ENCODE measurements at regions not wholly inside any gene's neighbourhood (a gene's known extent, or its start where the extent isn't known, plus 50 kb on each side); places are given as distances from the start of the nearest gene placed in this dataset.
"Not testable (repeated sequence)": the region's sequence is repeated elsewhere in the genome, so short reads cannot be mapped to it uniquely, and the experiment has no call there.

DNA sequence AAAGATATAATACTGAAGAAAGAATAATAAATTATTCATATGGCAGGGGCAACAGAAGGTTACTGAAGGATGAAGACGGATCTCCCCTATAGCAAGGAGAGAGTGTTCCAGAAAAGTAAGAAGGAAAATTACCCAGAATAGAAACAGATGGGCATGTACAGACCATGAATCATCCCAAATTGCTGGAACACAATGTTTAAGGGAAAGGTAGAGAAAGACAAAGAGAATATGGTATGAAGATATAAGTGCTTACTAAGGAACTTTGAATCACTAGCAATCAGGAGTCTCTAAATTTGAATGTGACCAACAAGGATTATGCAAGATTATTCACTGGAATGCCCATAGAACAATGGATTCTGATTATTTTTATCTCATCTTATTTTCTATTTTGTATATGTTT, 375.4 kb downstream of the COL11A1 start:
- Mint-ChIP-seq H3K27me3 (no peaks in the 10 kb centered on the region), H3K9me3 (no peaks in the 10 kb centered on the region), H3K4me1 (no peaks in the 10 kb centered on the region), H3K27ac (no peak overlapping the region), H3K4me3 (no peak overlapping the region), H3K36me3 (no peaks in the 10 kb centered on the region)
- DNase-seq: no peak
- CTCF ChIA-PET: no interaction called here

GRCh38 chr1:102726417-102726816, 381.9 kb downstream of the COL11A1 start:
- DNase-seq: no peak
- Mint-ChIP-seq H3K27ac (no peak overlapping the region), H3K4me1 (no peaks in the 10 kb centered on the region), H3K9me3 (no peaks in the 10 kb centered on the region), H3K4me3 (no peak overlapping the region), H3K27me3 (no peaks in the 10 kb centered on the region), H3K36me3 (no peaks in the 10 kb centered on the region)
- CTCF ChIA-PET: no interaction called here

- H3K27ac Mint-ChIP-seq: no peak overlapping the region
- no peaks in the 10 kb centered on the region for H3K9me3 Mint-ChIP-seq
- H3K36me3 Mint-ChIP-seq: no peaks in the 10 kb centered on the region
- CTCF ChIA-PET: no interaction called here
- H3K4me3 Mint-ChIP-seq: no peak overlapping the region
- no peak for DNase-seq
- H3K27me3 Mint-ChIP-seq: no peaks in the 10 kb centered on the region
- H3K4me1 Mint-ChIP-seq: no peaks in the 10 kb centered on the region
These were observed 383.6 kb downstream of the COL11A1 start for GRCh38 chr1:102724741-102725140.

DNA sequence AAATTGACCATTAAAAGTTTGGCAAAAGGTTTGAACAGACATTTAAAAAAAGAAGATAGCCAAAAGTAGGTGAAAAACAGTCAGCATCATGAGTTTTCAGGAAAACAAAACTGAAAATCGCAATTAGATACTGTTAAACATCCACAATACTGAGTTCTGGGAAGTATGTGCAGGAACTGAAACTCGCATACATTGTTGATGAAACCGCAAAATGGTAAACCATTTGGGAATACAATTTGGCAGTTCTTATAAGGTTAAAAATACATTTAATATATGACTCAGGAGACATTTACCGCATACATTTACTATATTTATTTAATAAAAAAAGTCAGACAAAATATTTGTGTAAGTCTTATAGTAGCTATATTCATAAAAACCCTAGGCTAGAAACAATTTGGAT, 393.2 kb downstream of the COL11A1 start:
- CTCF ChIA-PET: no interaction called here
- DNase-seq: no peak
- Mint-ChIP-seq H3K27ac (no peak overlapping the region), H3K9me3 (no peaks in the 10 kb centered on the region), H3K27me3 (no peaks in the 10 kb centered on the region), H3K36me3 (no peaks in the 10 kb centered on the region), H3K4me1 (no peaks in the 10 kb centered on the region), H3K4me3 (no peak overlapping the region)

DNA sequence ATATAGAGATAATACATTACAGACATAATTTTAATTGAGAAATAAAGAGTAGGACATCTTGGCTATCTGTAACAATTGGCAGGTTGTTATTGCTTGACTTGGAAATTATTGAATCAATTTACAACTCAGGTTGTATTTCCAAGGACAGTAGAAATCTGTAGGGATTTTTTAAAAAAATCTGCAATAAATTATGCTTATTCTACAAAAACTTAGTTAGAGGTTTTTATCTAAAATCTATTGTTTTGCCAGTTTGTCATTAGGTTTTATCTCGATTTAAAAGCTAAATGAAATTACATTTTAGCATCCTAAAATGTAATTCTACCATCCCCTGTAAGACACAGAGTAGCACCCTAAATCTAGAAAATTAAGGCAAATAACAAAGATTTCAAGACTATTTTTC, 408.8 kb downstream of the COL11A1 start:
- H3K36me3 Mint-ChIP-seq: no peaks in the 10 kb centered on the region
- peaks cover 2% of the 10 kb centered on the region for H3K9me3 Mint-ChIP-seq
- H3K27ac Mint-ChIP-seq: no peak overlapping the region
- no peaks in the 10 kb centered on the region for H3K4me1 Mint-ChIP-seq
- no peak overlapping the region for H3K4me3 Mint-ChIP-seq
- CTCF ChIA-PET: no interaction called here
- DNase-seq: no peak
- H3K27me3 Mint-ChIP-seq: no peaks in the 10 kb centered on the region

DNA sequence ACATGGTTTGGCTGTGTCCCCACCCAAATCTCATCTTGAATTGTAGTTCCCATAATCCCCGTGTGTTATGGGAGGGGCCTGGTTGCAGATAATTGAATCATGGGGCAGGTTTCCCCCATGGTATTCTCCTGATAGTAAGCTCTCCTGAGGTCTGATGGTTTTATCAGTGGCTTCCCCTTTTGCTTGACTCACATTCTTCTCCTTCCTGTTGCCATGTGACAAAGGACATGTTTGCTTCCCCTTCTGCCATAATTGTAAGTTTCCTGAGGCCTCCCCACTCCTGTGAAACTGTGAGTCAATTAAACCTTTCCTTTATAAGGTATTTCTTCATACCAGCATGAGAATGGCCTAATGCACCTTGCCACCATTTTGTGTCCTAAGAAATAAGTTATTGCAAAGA, 415.0 kb downstream of the COL11A1 start:
- Mint-ChIP-seq H3K36me3 (no peaks in the 10 kb centered on the region), H3K4me1 (no peaks in the 10 kb centered on the region), H3K9me3 (peaks cover 3% of the 10 kb centered on the region), H3K4me3 (no peak overlapping the region), H3K27ac (no peak overlapping the region), H3K27me3 (no peaks in the 10 kb centered on the region)
- no peak for DNase-seq
- CTCF ChIA-PET: no interaction called here

GRCh38 chr1:102691592-102692090, 416.7 kb downstream of the COL11A1 start:
- no peak overlapping the region for H3K27ac Mint-ChIP-seq
- H3K36me3 Mint-ChIP-seq: no peaks in the 10 kb centered on the region
- no peak overlapping the region for H3K4me3 Mint-ChIP-seq
- no peak for DNase-seq
- H3K9me3 Mint-ChIP-seq: peaks cover 3% of the 10 kb centered on the region
- CTCF ChIA-PET: no interaction called here
- H3K4me1 Mint-ChIP-seq: no peaks in the 10 kb centered on the region
- H3K27me3 Mint-ChIP-seq: no peaks in the 10 kb centered on the region

DNA sequence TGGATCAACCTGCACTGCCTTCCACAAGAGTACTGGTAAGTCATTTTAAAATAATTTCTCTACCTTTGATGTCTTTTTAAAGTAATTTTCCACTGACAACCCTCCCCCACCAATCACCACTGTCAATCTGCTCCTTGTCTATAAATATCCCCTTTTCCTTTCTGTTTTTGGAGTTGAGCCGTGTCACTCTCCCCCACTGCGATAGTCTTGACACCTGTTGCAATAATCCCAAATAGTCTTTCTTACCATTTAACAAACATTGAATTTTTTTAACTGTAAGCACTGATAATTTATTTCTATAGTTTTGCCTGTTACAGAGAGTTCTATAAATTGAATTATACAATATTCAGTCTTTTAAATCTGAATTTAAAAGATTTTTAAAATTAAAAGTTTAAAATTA, 420.9 kb downstream of the COL11A1 start:
- Mint-ChIP-seq H3K4me1 (no peaks in the 10 kb centered on the region), H3K9me3 (no peaks in the 10 kb centered on the region), H3K4me3 (no peak overlapping the region), H3K27me3 (no peaks in the 10 kb centered on the region), H3K36me3 (no peaks in the 10 kb centered on the region), H3K27ac (no peak overlapping the region)
- CTCF ChIA-PET: no interaction called here
- DNase-seq: no peak

GRCh38 chr1:102661481-102661880, 446.8 kb downstream of the COL11A1 start:
- H3K4me1 Mint-ChIP-seq: no peaks in the 10 kb centered on the region
- H3K36me3 Mint-ChIP-seq: no peaks in the 10 kb centered on the region
- no peak for DNase-seq
- no peaks in the 10 kb centered on the region for H3K27me3 Mint-ChIP-seq
- H3K27ac Mint-ChIP-seq: no peak overlapping the region
- H3K9me3 Mint-ChIP-seq: peaks cover 4% of the 10 kb centered on the region
- CTCF ChIA-PET: no interaction called here
- no peak overlapping the region for H3K4me3 Mint-ChIP-seq

- H3K27me3 Mint-ChIP-seq, H3K4me1 Mint-ChIP-seq, H3K36me3 Mint-ChIP-seq, DNase-seq, H3K9me3 Mint-ChIP-seq, H3K4me3 Mint-ChIP-seq, H3K27ac Mint-ChIP-seq, CTCF ChIA-PET: not testable (repeated sequence)
These were observed 448.3 kb downstream of the COL11A1 start for GRCh38 chr1:102659876-102660483.

GRCh38 chr1:102655034-102655433, 453.3 kb downstream of the COL11A1 start:
- Mint-ChIP-seq H3K4me3 (no peak overlapping the region), H3K27me3 (no peaks in the 10 kb centered on the region), H3K27ac (no peak overlapping the region), H3K4me1 (no peaks in the 10 kb centered on the region), H3K36me3 (no peaks in the 10 kb centered on the region), H3K9me3 (peaks cover 5% of the 10 kb centered on the region)
- no peak for DNase-seq
- CTCF ChIA-PET: no interaction called here

GRCh38 chr1:102640872-102641271, 467.4 kb downstream of the COL11A1 start:
- Mint-ChIP-seq H3K9me3 (no peaks in the 10 kb centered on the region), H3K27ac (no peak overlapping the region), H3K4me3 (no peak overlapping the region), H3K36me3 (no peaks in the 10 kb centered on the region), H3K4me1 (no peaks in the 10 kb centered on the region), H3K27me3 (no peaks in the 10 kb centered on the region)
- CTCF ChIA-PET: no interaction called here
- DNase-seq: no peak

DNA sequence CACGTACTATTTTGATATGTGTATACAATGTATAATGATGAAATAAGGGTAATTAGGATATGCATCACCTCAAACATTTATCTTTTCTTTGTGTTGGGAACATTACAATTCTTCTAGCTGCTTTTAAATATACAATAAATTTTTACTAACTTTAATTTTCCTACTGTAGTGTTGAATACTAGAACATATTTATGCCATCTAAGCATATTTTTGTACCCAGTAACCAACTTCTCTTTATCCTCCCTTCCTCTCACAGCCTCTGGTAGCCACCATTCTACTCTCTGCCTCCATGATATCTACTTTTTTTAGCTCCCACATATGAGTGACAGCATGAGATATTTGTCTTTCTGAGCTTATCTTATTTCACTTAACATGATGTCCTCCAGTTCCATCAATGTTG, 468.0 kb downstream of the COL11A1 start:
- Mint-ChIP-seq H3K4me3 (no peak overlapping the region), H3K27ac (no peak overlapping the region), H3K4me1 (no peaks in the 10 kb centered on the region), H3K36me3 (no peaks in the 10 kb centered on the region), H3K9me3 (no peaks in the 10 kb centered on the region), H3K27me3 (no peaks in the 10 kb centered on the region)
- DNase-seq: no peak
- CTCF ChIA-PET: no interaction called here

DNA sequence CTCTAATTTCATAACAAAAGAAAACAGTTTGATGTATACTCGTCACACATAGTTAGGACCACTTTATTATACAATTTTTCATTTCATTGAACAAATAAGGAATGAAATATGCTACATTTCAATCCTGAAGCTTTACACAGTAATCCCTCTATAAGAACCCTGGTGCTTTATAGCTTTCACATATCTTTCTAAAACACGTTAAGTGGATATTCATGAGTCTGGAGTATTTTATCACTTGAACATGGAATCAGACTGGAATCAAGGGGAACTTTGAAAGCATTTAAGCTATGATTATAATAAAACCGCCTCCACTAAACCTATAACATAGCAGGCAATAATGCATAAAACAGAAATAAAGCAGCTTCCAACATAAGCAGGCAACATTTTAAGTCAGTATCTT, 476.6 kb downstream of the COL11A1 start:
- Mint-ChIP-seq H3K27me3 (no peaks in the 10 kb centered on the region), H3K27ac (no peak overlapping the region), H3K9me3 (no peaks in the 10 kb centered on the region), H3K4me3 (no peak overlapping the region), H3K36me3 (no peaks in the 10 kb centered on the region), H3K4me1 (no peaks in the 10 kb centered on the region)
- CTCF ChIA-PET: no interaction called here
- no peak for DNase-seq

DNA sequence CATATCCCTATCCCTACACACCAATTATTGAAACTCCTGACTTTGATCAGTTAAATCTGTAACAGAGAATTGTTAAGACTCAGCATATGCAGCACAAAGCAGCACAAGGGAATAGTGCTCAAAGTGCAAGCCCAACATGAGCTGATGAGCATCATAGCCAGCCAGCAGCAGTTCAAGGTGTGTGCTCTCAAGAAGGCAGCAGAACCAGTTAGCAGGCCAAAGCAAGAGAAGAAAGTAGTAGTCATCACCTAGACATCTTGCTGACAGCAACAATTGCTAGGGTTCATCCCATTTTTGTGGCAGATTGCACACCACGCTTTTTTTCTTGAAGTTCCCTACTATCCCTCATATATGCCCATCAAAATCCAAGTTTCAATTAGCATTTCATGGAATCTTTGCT, 478.3 kb downstream of the COL11A1 start:
- CTCF ChIA-PET: no interaction called here
- Mint-ChIP-seq H3K27ac (no peak overlapping the region), H3K9me3 (no peaks in the 10 kb centered on the region), H3K27me3 (no peaks in the 10 kb centered on the region), H3K4me3 (no peak overlapping the region), H3K4me1 (no peaks in the 10 kb centered on the region), H3K36me3 (no peaks in the 10 kb centered on the region)
- no peak for DNase-seq

- Mint-ChIP-seq H3K36me3 (no peaks in the 10 kb centered on the region), H3K27ac (no peak overlapping the region), H3K4me1 (no peaks in the 10 kb centered on the region), H3K9me3 (no peaks in the 10 kb centered on the region), H3K4me3 (no peak overlapping the region), H3K27me3 (no peaks in the 10 kb centered on the region)
- no peak for DNase-seq
- CTCF ChIA-PET: no interaction called here
These were observed 480.2 kb downstream of the COL11A1 start for GRCh38 chr1:102628109-102628613.

Measured in activated naive CD4-positive, alpha-beta T cell treated with anti-CD3 and anti-CD28 coated beads, Interleukin-2, amount 10 ng/mL, durations not matched to agents 7 days and 5 days (primary cell).